HepG2 (cell line): ENCODE measurements at regions not wholly inside any gene's neighbourhood (a gene's known extent, or its start where the extent isn't known, plus 50 kb on each side); places are given as distances from the start of the nearest gene placed in this dataset.
A peak's percentile ranks its signal among the peaks of the same experiment; 100 is the strongest.

Source experiments
- EHMT2 ChIP-seq: fragments of 200-600 bp; sonication (generic); IDR thresholded peaks from 2 replicates; pipeline ENCODE4 v1.7.0; 2017; ENCODE audit warnings: antibody characterized with exemption, low read depth, low read length, borderline replicate concordance
- FOSL2 ChIP-seq: sonication (generic); formaldehyde crosslinking; IDR thresholded peaks from 2 replicates; pipeline ENCODE4 v1.4.0; 2020; ENCODE audit warnings: missing genetic modification reagents
- ISX ChIP-seq: sonication (generic); formaldehyde crosslinking; conservative IDR thresholded peaks from 2 replicates; pipeline ENCODE4 v1.5.0; 2020; ENCODE audit warnings: missing genetic modification reagents
- NFE2L2 ChIP-seq: fragments of 150-350 bp; IDR thresholded peaks from 2 replicates; pipeline ENCODE4 v1.6.1; 2014; ENCODE audit warnings: low read length
- RARA ChIP-seq: IDR thresholded peaks from 2 replicates; pipeline ENCODE4 v1.6.1; 2016; ENCODE audit warnings: missing genetic modification reagents, missing compliant biosample characterization
- RFX3 ChIP-seq: IDR thresholded peaks from 2 replicates; pipeline ENCODE4 v1.6.1; 2016; ENCODE audit warnings: missing biosample characterization, missing genetic modification reagents
- SRF ChIP-seq: IDR thresholded peaks from 2 replicates; pipeline ENCODE4 v1.6.1; 2011; ENCODE audit warnings: mild to moderate bottlenecking, low read depth, low read length, moderate library complexity
- STAT5B ChIP-seq: sonication (generic); formaldehyde crosslinking; IDR thresholded peaks from 2 replicates; pipeline ENCODE4 v1.4.0; 2020; ENCODE audit warnings: missing genetic modification reagents
- TBL1XR1 ChIP-seq: fragments of 150-350 bp; IDR thresholded peaks from 2 replicates; pipeline ENCODE4 v1.6.1; 2014; ENCODE audit warnings: borderline replicate concordance, low read length; ENCODE audit not compliant: partially characterized antibody
- TOE1 ChIP-seq: sonication (generic); formaldehyde crosslinking; IDR thresholded peaks from 2 replicates; pipeline ENCODE4 v1.4.0; 2020; ENCODE audit warnings: mild to moderate bottlenecking, missing genetic modification reagents
- ZNF543 ChIP-seq: sonication (generic); formaldehyde crosslinking; IDR thresholded peaks from 2 replicates; pipeline ENCODE4 v1.4.0; 2020; ENCODE audit warnings: mild to moderate bottlenecking, missing genetic modification reagents
- ZNF572 ChIP-seq: sonication (generic); formaldehyde crosslinking; IDR thresholded peaks from 2 replicates; pipeline ENCODE4 v1.5.1; 2020; ENCODE audit warnings: mild to moderate bottlenecking, missing genetic modification reagents
- TF ChIP-seq, protein P1 (sequence below): sonication (generic); formaldehyde crosslinking; IDR thresholded peaks from 2 replicates; pipeline ENCODE4 v1.5.0; 2020; ENCODE audit warnings: mild to moderate bottlenecking, missing genetic modification reagents
- TF ChIP-seq, protein P2 (sequence below): sonication (generic); formaldehyde crosslinking; conservative IDR thresholded peaks from 2 replicates; pipeline ENCODE4 v1.8.0; 2022; ENCODE audit warnings: missing genetic modification reagents
- TF ChIP-seq, protein P3 (sequence below): sonication (generic); formaldehyde crosslinking; IDR thresholded peaks from 2 replicates; pipeline ENCODE4 v1.4.0; 2020; ENCODE audit warnings: missing genetic modification reagents, mild to moderate bottlenecking, borderline replicate concordance
- TF ChIP-seq, protein P4 (sequence below): sonication (generic); formaldehyde crosslinking; IDR thresholded peaks from 2 replicates; pipeline ENCODE4 v1.4.0; 2020; ENCODE audit warnings: missing genetic modification reagents

DNA sequence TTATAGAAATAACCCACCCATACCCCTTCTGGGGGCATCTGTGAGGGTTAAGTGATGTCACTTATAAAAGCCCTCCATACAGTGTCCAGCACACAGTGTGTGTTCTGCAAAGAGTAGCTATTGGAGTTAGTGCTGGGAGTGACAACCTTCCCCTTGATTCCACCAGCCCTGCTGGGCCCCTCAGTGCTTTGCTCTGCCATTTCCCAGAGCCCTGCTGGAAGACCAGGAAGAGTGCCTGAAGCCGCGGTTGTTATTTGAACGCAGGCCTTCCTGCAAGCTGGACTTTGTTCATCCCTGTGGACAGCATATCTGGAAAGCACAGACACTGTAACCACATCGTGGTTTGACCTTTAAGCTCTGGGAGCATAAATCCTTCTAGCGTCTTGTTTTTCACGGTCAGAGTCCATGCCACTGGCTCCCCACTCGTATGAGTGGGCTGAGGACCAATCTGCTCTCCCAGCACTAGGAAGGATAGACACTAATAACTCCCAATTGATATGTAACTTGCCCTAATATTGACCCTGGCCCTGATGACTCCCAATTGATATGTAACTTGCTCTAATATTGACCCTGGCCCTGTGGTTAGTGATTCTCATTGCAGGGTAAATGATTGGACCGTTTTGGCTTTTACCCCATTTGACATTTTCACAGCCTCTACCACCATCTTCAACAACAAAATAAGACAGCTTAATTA, 297.1 kb upstream of the MAF start (continued):
- TF ChIP-seq RARA (CRISPR knock-in tag) (peak; percentile 96), TOE1 (CRISPR knock-in tag) (0 out of 2 replicates have a peak, but pooled peaks have one; percentile 38), FOSL2 (CRISPR knock-in tag) (peak; percentile 76; the same call in 1 of the 2 replicates), ISX (CRISPR knock-in tag) (no peak), SRF (no peak), NFE2L2 (no peak), STAT5B (no peak), ZNF543 (CRISPR knock-in tag) (no peak), ZNF572 (CRISPR knock-in tag) (peak; percentile 21; the same call in 1 of the 2 replicates), EHMT2 (peak; percentile 90; the same call in 1 of the 2 replicates), TBL1XR1 (peak; percentile 87), RFX3 (no peak)
- TF ChIP-seq, protein P1, sequence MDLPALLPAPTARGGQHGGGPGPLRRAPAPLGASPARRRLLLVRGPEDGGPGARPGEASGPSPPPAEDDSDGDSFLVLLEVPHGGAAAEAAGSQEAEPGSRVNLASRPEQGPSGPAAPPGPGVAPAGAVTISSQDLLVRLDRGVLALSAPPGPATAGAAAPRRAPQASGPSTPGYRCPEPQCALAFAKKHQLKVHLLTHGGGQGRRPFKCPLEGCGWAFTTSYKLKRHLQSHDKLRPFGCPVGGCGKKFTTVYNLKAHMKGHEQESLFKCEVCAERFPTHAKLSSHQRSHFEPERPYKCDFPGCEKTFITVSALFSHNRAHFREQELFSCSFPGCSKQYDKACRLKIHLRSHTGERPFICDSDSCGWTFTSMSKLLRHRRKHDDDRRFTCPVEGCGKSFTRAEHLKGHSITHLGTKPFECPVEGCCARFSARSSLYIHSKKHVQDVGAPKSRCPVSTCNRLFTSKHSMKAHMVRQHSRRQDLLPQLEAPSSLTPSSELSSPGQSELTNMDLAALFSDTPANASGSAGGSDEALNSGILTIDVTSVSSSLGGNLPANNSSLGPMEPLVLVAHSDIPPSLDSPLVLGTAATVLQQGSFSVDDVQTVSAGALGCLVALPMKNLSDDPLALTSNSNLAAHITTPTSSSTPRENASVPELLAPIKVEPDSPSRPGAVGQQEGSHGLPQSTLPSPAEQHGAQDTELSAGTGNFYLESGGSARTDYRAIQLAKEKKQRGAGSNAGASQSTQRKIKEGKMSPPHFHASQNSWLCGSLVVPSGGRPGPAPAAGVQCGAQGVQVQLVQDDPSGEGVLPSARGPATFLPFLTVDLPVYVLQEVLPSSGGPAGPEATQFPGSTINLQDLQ (CRISPR knock-in tag) = no peak
- TF ChIP-seq, protein P2, sequence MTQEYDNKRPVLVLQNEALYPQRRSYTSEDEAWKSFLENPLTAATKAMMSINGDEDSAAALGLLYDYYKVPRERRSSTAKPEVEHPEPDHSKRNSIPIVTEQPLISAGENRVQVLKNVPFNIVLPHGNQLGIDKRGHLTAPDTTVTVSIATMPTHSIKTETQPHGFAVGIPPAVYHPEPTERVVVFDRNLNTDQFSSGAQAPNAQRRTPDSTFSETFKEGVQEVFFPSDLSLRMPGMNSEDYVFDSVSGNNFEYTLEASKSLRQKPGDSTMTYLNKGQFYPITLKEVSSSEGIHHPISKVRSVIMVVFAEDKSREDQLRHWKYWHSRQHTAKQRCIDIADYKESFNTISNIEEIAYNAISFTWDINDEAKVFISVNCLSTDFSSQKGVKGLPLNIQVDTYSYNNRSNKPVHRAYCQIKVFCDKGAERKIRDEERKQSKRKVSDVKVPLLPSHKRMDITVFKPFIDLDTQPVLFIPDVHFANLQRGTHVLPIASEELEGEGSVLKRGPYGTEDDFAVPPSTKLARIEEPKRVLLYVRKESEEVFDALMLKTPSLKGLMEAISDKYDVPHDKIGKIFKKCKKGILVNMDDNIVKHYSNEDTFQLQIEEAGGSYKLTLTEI (CRISPR knock-in tag) = no peak
- TF ChIP-seq, protein P3, sequence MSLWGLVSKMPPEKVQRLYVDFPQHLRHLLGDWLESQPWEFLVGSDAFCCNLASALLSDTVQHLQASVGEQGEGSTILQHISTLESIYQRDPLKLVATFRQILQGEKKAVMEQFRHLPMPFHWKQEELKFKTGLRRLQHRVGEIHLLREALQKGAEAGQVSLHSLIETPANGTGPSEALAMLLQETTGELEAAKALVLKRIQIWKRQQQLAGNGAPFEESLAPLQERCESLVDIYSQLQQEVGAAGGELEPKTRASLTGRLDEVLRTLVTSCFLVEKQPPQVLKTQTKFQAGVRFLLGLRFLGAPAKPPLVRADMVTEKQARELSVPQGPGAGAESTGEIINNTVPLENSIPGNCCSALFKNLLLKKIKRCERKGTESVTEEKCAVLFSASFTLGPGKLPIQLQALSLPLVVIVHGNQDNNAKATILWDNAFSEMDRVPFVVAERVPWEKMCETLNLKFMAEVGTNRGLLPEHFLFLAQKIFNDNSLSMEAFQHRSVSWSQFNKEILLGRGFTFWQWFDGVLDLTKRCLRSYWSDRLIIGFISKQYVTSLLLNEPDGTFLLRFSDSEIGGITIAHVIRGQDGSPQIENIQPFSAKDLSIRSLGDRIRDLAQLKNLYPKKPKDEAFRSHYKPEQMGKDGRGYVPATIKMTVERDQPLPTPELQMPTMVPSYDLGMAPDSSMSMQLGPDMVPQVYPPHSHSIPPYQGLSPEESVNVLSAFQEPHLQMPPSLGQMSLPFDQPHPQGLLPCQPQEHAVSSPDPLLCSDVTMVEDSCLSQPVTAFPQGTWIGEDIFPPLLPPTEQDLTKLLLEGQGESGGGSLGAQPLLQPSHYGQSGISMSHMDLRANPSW (CRISPR knock-in tag) = 0 out of 2 replicates have a peak, but pooled peaks have one; percentile 72
- TF ChIP-seq, protein P4, sequence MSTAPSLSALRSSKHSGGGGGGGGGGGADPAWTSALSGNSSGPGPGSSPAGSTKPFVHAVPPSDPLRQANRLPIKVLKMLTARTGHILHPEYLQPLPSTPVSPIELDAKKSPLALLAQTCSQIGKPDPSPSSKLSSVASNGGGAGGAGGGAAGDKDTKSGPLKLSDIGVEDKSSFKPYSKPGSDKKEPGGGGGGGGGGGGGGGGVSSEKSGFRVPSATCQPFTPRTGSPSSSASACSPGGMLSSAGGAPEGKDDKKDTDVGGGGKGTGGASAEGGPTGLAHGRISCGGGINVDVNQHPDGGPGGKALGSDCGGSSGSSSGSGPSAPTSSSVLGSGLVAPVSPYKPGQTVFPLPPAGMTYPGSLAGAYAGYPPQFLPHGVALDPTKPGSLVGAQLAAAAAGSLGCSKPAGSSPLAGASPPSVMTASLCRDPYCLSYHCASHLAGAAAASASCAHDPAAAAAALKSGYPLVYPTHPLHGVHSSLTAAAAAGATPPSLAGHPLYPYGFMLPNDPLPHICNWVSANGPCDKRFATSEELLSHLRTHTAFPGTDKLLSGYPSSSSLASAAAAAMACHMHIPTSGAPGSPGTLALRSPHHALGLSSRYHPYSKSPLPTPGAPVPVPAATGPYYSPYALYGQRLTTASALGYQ (CRISPR knock-in tag) = peak; percentile 69
